ENCODE measurements at regions not wholly inside any gene's neighbourhood (a gene's known extent, or its start where the extent isn't known, plus 50 kb on each side); places are given as distances from the start of the nearest gene placed in this dataset.

DNA sequence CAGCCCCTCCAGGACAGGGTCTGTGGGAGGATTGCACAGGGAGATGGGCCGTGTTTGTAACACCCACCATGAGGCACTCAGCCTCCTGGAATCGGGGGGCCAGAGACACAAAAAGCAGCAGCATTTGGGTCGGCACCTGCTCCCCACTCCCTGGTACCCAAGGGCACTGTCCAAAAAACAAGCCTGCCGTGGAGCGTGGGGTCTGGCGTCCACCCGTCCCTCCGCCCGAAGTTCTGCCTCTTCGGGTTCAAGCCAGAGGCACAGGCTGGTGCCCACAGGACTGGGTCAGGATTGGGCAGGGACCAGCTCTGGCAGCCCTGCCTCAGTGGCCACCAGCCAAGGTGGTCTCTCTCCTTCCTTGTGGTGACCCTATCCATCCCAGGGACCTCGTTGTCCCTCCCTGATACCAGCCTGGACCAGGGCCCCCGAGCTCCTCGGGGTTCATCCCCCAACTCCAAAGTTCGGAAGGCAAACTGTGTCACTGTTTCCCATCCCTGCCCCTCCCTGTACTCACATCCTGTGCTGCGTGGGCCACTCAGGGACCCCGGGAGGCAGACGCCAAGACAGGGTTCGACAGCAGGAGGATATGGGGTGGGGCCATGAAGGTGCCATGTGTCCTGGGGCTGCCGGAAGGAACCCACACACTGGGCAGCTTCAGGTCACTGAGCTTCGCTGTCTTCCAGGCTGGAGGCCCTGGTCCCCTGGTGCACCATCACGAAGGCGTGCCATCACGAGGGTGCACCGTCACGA is 126.0 kb upstream of the HDAC4 start:
- DNase-seq = no peak
- H3K4me3 ChIP-seq = no peak overlapping the region
- WGBS, 5 donors = 84 to 90% (median 88%) methylated on average over 23 to 25 of the region's 25 CpGs
- no peaks in the 10 kb centered on the region for H3K4me1 ChIP-seq
- intact Hi-C loops (cut with DNase I; ENCODE audit: low total_unique reads) = no loop called here
- H3K27ac ChIP-seq = no peak overlapping the region
- no peaks in the 10 kb centered on the region for H3K36me3 ChIP-seq
- peaks cover 0 to 33% (median 6%) of the 10 kb centered on the region in 3 donors for H3K27me3 ChIP-seq
- TF ChIP-seq EP300 (IDR thresholded peaks at IDR 0.05) (no peak), POLR2A (IDR thresholded peaks at IDR 0.05) (no peak), POLR2AphosphoS5 (IDR thresholded peaks at IDR 0.05) (no peak)
- TF ChIP-seq, protein P1, sequence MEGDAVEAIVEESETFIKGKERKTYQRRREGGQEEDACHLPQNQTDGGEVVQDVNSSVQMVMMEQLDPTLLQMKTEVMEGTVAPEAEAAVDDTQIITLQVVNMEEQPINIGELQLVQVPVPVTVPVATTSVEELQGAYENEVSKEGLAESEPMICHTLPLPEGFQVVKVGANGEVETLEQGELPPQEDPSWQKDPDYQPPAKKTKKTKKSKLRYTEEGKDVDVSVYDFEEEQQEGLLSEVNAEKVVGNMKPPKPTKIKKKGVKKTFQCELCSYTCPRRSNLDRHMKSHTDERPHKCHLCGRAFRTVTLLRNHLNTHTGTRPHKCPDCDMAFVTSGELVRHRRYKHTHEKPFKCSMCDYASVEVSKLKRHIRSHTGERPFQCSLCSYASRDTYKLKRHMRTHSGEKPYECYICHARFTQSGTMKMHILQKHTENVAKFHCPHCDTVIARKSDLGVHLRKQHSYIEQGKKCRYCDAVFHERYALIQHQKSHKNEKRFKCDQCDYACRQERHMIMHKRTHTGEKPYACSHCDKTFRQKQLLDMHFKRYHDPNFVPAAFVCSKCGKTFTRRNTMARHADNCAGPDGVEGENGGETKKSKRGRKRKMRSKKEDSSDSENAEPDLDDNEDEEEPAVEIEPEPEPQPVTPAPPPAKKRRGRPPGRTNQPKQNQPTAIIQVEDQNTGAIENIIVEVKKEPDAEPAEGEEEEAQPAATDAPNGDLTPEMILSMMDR (IDR thresholded peaks at IDR 0.05) = no peak
- peaks cover 0 to 18% (median 5%) of the 10 kb centered on the region in 4 donors for H3K9me3 ChIP-seq

DNA sequence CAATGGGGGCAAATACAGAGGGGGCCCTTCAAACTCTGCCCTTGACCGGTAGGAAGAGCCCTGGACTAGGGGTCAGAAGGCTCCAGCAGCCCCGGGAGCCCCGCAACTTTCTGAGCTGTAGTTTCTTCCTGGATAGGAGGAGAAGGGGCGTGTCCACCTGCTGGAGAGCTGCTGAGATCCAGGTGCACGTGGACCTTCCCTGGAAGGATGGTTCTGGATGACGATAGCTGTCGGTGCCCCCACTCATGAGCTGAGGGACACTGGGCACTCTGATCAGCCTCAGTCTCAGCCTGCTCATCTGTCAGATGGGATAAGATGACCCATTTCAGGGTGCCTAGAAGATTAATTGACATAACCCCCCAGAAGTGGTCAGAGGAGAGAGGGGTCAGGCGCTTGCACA is 125.2 kb upstream of the HDAC4 start:
- Histone ChIP-seq H3K4me3 (no peak overlapping the region), H3K27me3 (peaks cover 0 to 26% (median 6%) of the 10 kb centered on the region in 3 donors), H3K36me3 (no peaks in the 10 kb centered on the region), H3K27ac (no peak overlapping the region), H3K4me1 (no peaks in the 10 kb centered on the region), H3K9me3 (peaks cover 0 to 11% (median 2%) of the 10 kb centered on the region in 4 donors)
- no peak for TF ChIP-seq POLR2AphosphoS5 (IDR thresholded peaks at IDR 0.05)
- TF ChIP-seq, protein P1 (IDR thresholded peaks at IDR 0.05) = no peak
- no peak for TF ChIP-seq EP300 (IDR thresholded peaks at IDR 0.05)
- no peak for TF ChIP-seq POLR2A (IDR thresholded peaks at IDR 0.05)
- intact Hi-C loops (cut with DNase I; ENCODE audit: low total_unique reads) = no loop called here
- WGBS, 5 donors = 60 to 78% (median 71%) methylated on average over 8 of the region's 8 CpGs
- no peak for DNase-seq

DNA sequence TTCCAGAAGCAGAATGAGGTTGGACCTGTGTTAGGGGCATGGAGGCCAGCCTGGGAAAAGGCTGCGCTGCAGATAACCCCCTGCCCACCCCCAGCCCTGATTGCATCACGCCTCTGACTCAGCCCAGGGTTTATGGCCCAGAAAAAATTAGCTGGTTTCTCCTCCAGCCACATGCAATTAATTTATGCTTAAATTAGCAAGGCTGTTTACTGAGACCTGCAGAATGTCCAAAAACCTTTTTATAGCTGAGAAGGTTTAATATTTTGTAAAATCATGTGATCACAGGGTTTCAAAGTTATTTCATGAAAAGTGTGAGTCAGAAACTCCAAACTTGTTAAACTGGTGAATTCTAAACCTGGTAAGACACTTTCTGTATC is 123.1 kb upstream of the HDAC4 start:
- H3K9me3 ChIP-seq = no peaks in the 10 kb centered on the region
- no peak overlapping the region for H3K4me3 ChIP-seq
- no peaks in the 10 kb centered on the region for H3K36me3 ChIP-seq
- peaks cover 0 to 26% (median 6%) of the 10 kb centered on the region in 3 donors for H3K27me3 ChIP-seq
- H3K27ac ChIP-seq = no peak overlapping the region
- WGBS, 5 donors = 17 to 50% (median 38%) methylated on average over 2 of the region's 2 CpGs
- TF ChIP-seq POLR2A (IDR thresholded peaks at IDR 0.05) (no peak), EP300 (IDR thresholded peaks at IDR 0.05) (no peak), POLR2AphosphoS5 (IDR thresholded peaks at IDR 0.05) (no peak)
- TF ChIP-seq, protein P1 (IDR thresholded peaks at IDR 0.05) = no peak
- DNase-seq = no peak
- intact Hi-C loops (cut with DNase I; ENCODE audit: low total_unique reads) = no loop called here
- no peaks in the 10 kb centered on the region for H3K4me1 ChIP-seq

DNA sequence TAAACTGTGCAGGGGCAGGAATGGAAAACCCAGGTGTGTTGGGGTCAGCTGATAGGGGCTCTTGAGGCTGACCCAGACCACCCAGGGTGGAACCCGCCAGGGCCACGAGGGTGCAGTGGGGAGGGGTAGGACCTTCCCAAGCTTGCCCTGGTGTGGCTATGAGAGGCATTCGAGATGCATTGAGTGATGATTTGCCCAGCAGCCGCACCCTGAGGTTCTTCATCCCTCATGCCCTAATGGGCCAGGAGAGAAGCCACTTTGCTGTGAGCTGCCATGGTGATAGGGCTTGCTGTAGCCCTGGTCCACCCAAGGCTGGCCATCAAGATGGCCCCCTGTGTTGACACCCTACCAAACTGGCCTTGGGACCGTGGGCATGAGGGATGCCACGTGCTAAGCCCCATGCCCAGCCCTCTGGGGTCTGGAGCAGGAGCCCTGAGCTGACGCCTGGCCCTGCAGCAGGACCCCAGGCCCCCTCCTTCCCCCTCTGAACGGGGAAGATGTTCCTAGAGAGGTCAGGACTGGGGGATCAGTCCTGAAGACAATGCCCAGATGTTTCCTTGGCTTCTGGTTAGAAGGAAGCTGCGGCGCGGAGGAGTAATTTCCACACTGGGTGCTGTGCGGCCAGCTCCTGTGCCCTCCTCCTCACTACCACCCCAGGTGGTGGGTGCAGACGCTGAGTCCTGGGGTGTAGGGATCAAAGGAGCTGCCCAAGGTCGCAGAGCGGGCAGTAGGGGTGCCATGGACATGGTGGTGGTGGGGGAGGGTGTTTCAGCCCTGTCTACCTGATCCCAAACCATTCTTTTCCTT is 122.5 kb upstream of the HDAC4 start:
- H3K4me1 ChIP-seq = no peaks in the 10 kb centered on the region
- H3K27me3 ChIP-seq = peaks cover 0 to 26% (median 6%) of the 10 kb centered on the region in 3 donors
- no peak overlapping the region for H3K27ac ChIP-seq
- H3K36me3 ChIP-seq = no peaks in the 10 kb centered on the region
- no peaks in the 10 kb centered on the region for H3K9me3 ChIP-seq
- no peak for TF ChIP-seq POLR2A (IDR thresholded peaks at IDR 0.05)
- TF ChIP-seq POLR2AphosphoS5 (IDR thresholded peaks at IDR 0.05) = no peak
- no peak for TF ChIP-seq EP300 (IDR thresholded peaks at IDR 0.05)
- TF ChIP-seq, protein P1 (IDR thresholded peaks at IDR 0.05) = no peak
- no peak overlapping the region for H3K4me3 ChIP-seq
- no peak for DNase-seq
- intact Hi-C loops (cut with DNase I; ENCODE audit: low total_unique reads) = no loop called here
- 70 to 75% (median 73%) methylated on average over 15 of the region's 15 CpGs for WGBS, 5 donors

Measured in stomach (tissue), 8 donors.